Parathyroid adenoma (tissue), 2 donors: ENCODE measurements at regions not wholly inside any gene's neighbourhood (a gene's known extent, or its start where the extent isn't known, plus 50 kb on each side); places are given as distances from the start of the nearest gene placed in this dataset.
"Not testable (repeated sequence)": the region's sequence is repeated elsewhere in the genome, so short reads cannot be mapped to it uniquely, and the experiment has no call there.

ENCODE experiments used
- H2AFZ ChIP-seq: fragments of 300-600 bp; sonication (generic); one replicate; pipeline ENCODE4 v1.7.0; 2017; ENCODE audit warnings: antibody characterized with exemption, mild to moderate bottlenecking
- H3K27ac ChIP-seq: fragments of 300-600 bp; sonication (generic); one replicate; pipeline ENCODE4 v1.7.0; 2017
- H3K27me3 ChIP-seq: fragments of 300-600 bp; sonication (generic); one replicate; pipeline ENCODE4 v1.7.0; 2017; ENCODE audit warnings: low read length; ENCODE audit not compliant: control insufficient read depth, insufficient read depth
- H3K36me3 ChIP-seq: fragments of 300-600 bp; sonication (generic); one replicate; pipeline ENCODE4 v1.7.0; 2017; ENCODE audit warnings: low read length; ENCODE audit not compliant: control insufficient read depth, insufficient read depth
- H3K4me1 ChIP-seq: fragments of 300-600 bp; sonication (generic); one replicate; pipeline ENCODE4 v1.7.0; 2017; ENCODE audit warnings: control low read depth
- H3K4me2 ChIP-seq: fragments of 300-600 bp; sonication (generic); one replicate; pipeline ENCODE4 v1.7.0; 2017; ENCODE audit warnings: low read length
- H3K4me3 ChIP-seq: fragments of 300-600 bp; sonication (generic); one replicate; pipeline ENCODE4 v1.7.0; 2017; ENCODE audit warnings: low read depth, low read length
- H3K79me2 ChIP-seq: fragments of 300-600 bp; sonication (generic); one replicate; pipeline ENCODE4 v1.7.0; 2017; ENCODE audit warnings: control low read depth
- H3K9ac ChIP-seq: fragments of 300-600 bp; sonication (generic); one replicate; pipeline ENCODE4 v1.7.0; 2017; ENCODE audit warnings: mild to moderate bottlenecking
- H3K9me3 ChIP-seq: fragments of 300-600 bp; sonication (generic); one replicate; pipeline ENCODE4 v1.7.0; 2017; ENCODE audit warnings: low read length; ENCODE audit not compliant: control insufficient read depth
- CTCF ChIP-seq: fragments of 300-600 bp; sonication (generic); IDR thresholded peaks from one replicate; pipeline ENCODE4 v1.7.0; 2017; ENCODE audit warnings: antibody characterized with exemption, mild to moderate bottlenecking
- donor health status: primary hyperparathyroidism.

GRCh38 chrX:20680998-20681397 lies 414.3 kb upstream of the RPS6KA3 start:
- no peaks in the 10 kb centered on the region for H3K79me2 ChIP-seq
- H3K36me3 ChIP-seq = no peaks in the 10 kb centered on the region
- H3K4me3 ChIP-seq = no peak overlapping the region
- H3K4me1 ChIP-seq = no peaks in the 10 kb centered on the region
- no peak overlapping the region for H3K4me2 ChIP-seq
- no peak overlapping the region for H2AFZ ChIP-seq
- TF ChIP-seq CTCF = no peak
- H3K9me3 ChIP-seq = no peaks in the 10 kb centered on the region
- H3K27me3 ChIP-seq = no peaks in the 10 kb centered on the region
- H3K9ac ChIP-seq = no peak overlapping the region
- H3K27ac ChIP-seq = no peak overlapping the region

- Histone ChIP-seq H3K9ac (no peak overlapping the region), H2AFZ (no peak overlapping the region), H3K36me3 (no peaks in the 10 kb centered on the region), H3K27me3 (no peaks in the 10 kb centered on the region), H3K4me2 (no peak overlapping the region), H3K9me3 (no peaks in the 10 kb centered on the region), H3K79me2 (no peaks in the 10 kb centered on the region), H3K4me1 (no peaks in the 10 kb centered on the region), H3K4me3 (no peak overlapping the region), H3K27ac (no peak overlapping the region)
- no peak for TF ChIP-seq CTCF
Observed at GRCh38 chrX:20672476-20672875, 405.8 kb upstream of the RPS6KA3 start.

DNA sequence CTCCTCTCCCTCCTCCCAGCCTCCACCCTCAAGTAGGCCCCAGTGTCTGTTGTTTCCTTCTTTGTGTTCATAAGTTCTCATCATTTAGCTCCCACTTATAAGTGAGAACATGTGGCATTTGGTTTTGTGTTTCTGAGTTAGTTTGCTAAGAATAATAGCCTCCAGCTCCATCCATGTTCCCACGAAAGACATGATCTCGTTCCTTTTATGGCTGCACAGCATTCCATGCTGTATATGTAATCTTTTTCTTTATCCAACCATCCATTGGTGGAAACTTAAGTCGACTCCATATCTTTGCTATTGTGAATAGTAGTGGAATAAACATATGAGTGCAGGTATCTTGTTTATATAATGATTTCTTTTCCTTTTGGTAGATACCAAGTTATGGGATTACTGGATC lies 405.0 kb upstream of the RPS6KA3 start:
- not testable (repeated sequence) for H3K9me3 ChIP-seq, H3K27ac ChIP-seq, H3K4me3 ChIP-seq, H3K4me1 ChIP-seq, H3K9ac ChIP-seq, H3K36me3 ChIP-seq, H2AFZ ChIP-seq, H3K27me3 ChIP-seq, H3K4me2 ChIP-seq, H3K79me2 ChIP-seq

DNA sequence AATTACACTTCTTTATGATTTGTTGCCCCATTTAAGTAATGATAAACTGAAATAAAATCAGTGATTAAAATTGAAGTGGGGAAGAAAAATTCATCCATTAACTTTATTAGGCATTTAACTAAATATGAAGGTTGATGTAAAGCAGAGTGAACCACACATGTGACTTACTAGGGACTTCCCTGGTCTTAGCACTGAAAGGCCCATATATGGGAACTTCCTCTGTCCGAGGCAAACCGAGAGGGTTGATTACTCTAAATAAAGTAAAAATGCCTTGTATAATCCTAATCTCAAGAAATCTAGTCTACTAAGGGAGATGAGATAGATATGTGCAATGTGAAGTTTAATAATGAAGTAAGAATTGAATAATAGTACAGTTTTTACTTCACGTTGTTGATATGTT lies 403.9 kb upstream of the RPS6KA3 start:
- no peak overlapping the region for H2AFZ ChIP-seq
- H3K79me2 ChIP-seq = no peaks in the 10 kb centered on the region
- no peaks in the 10 kb centered on the region for H3K4me1 ChIP-seq
- H3K36me3 ChIP-seq = no peaks in the 10 kb centered on the region
- no peak overlapping the region for H3K4me3 ChIP-seq
- H3K27ac ChIP-seq = no peak overlapping the region
- no peak overlapping the region for H3K4me2 ChIP-seq
- H3K9ac ChIP-seq = no peak overlapping the region
- no peak for TF ChIP-seq CTCF
- H3K27me3 ChIP-seq = no peaks in the 10 kb centered on the region
- no peaks in the 10 kb centered on the region for H3K9me3 ChIP-seq

GRCh38 chrX:20668550-20668949 lies 401.8 kb upstream of the RPS6KA3 start:
- H3K4me3 ChIP-seq = no peak overlapping the region
- no peak for TF ChIP-seq CTCF
- H3K4me1 ChIP-seq = no peaks in the 10 kb centered on the region
- H3K9me3 ChIP-seq = no peaks in the 10 kb centered on the region
- H3K9ac ChIP-seq = no peak overlapping the region
- no peak overlapping the region for H3K4me2 ChIP-seq
- no peak overlapping the region for H2AFZ ChIP-seq
- no peak overlapping the region for H3K27ac ChIP-seq
- H3K36me3 ChIP-seq = no peaks in the 10 kb centered on the region
- no peaks in the 10 kb centered on the region for H3K27me3 ChIP-seq
- H3K79me2 ChIP-seq = no peaks in the 10 kb centered on the region
